Effector CD8-positive, alpha-beta T cell (primary cell): ENCODE measurements at regions not wholly inside any gene's neighbourhood (a gene's known extent, or its start where the extent isn't known, plus 50 kb on each side); places are given as distances from the start of the nearest gene placed in this dataset.

Experiments
- DNase-seq: peaks from one replicate; lab custom pipeline; 2025; lab: John Stamatoyannopoulos, UW

- DNase-seq: no peak
These were observed 102.7 kb upstream of the MAP1LC3B2 start for GRCh38 chr12:116456330-116457082.

DNA sequence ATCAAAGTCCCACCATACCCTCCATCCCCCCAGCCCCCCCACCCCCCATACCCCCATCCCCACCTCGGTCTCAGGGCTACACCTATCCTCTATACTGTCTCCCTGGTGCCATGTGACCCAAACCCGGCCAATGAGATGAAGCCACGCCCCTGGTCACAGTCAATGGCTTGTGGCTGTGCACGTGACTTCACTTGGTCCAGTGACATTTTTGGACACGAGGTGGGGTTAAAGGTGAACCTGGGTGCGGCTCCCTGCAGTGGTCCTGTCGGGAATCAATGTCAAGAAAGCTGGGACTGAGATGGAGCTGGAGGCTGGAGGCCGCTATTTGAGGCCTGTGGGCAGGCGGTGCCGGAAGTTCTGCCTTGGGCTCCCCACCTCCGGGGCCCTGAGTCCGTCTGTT, 100.7 kb upstream of the MAP1LC3B2 start:
- DNase-seq: no peak

- DNase-seq: no peak
These were observed 99.9 kb upstream of the MAP1LC3B2 start for GRCh38 chr12:116459011-116459875.

- no peak for DNase-seq
These were observed 99.1 kb upstream of the MAP1LC3B2 start for GRCh38 chr12:116459916-116460663.

- no peak for DNase-seq
These were observed 98.1 kb upstream of the MAP1LC3B2 start for GRCh38 chr12:116461060-116461459.

DNA sequence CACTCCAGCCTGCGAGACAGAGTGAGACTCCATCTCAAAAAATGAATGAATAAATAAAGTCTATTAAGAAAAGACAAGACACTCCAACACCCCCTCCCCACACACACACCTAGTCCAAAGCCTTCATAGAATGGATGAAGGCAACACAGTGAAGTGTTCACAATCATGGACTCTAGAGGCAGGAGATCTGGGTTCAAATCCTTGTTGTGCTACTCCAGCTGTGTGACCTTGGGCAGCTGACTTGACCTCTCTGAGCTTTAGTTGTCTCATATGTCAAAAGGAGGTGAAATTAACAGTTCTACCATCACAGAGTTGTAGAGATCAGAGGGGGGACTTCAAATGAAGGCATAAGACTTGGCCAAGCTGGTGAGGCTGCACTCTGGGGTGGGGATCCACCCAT, 95.8 kb upstream of the MAP1LC3B2 start:
- no peak for DNase-seq

GRCh38 chr12:116465407-116465806, 93.8 kb upstream of the MAP1LC3B2 start:
- no peak for DNase-seq

- no peak for DNase-seq
These were observed 93.3 kb upstream of the MAP1LC3B2 start for GRCh38 chr12:116465856-116466255.

GRCh38 chr12:116466536-116466935, 92.6 kb upstream of the MAP1LC3B2 start:
- DNase-seq: no peak

DNA sequence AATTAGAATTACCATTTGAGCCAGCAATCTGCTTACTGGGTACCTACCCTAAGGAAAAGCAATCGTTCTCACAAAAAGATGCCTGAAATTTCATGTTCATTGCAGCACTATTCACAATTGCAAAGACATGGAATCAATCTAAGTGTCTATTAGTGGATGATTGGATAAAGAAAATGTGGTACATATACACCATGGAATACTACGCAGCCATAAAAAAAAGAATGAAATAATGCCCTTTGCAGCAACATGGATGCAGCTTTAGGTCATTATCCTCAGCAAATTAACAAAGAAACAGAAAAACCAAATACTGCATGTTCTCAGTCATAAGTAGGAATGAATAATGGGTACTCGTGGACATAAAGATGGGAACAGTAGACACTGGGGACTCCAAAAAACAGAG, 89.8 kb upstream of the MAP1LC3B2 start:
- DNase-seq: no peak

DNA sequence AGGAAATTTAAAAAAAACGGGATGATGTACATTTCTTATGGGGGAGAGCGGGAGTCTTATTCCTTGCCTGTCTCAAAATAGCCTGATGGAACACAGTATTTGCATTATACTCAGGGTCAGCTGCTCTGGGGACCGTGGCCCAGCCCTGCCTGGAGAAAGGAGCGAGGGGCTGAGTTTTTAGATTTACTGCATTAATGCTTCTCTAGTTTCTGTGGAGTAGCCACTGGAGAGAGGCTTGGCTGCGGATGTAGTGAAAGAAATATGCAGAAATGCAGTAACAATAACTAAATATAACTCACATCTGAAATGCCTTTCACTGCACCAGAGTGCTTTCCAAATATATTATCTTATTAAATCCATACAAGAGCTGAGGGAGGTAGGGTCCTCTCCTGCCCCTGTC, 87.6 kb upstream of the MAP1LC3B2 start:
- DNase-seq: no peak

DNA sequence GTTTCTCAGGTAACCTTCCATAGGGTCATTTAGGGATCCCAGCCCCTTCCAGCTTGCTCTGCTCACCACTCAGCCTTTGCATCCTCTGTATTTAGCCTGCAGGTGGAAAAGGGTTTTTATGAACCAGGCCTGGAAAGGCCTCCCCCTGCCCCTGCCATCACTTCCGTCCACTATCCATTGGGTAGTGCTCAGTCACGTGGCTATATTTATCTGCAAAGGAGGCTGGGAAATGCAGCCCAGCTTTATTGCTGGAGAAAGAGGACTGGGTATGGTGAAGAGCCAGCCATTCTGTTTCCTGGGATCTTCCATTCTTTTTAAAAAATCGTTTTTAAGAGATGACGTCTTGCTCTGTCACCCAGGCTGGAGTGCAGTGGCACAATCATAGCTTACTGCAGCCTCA, 87.0 kb upstream of the MAP1LC3B2 start:
- no peak for DNase-seq

- no peak for DNase-seq
These were observed 85.8 kb upstream of the MAP1LC3B2 start for GRCh38 chr12:116473416-116473815.

- no peak for DNase-seq
These were observed 84.8 kb upstream of the MAP1LC3B2 start for GRCh38 chr12:116474331-116474730.

GRCh38 chr12:116474899-116475298, 84.3 kb upstream of the MAP1LC3B2 start:
- no peak for DNase-seq

GRCh38 chr12:116476227-116476822, 82.9 kb upstream of the MAP1LC3B2 start:
- no peak for DNase-seq

- no peak for DNase-seq
These were observed 80.9 kb upstream of the MAP1LC3B2 start for GRCh38 chr12:116478243-116478773.

GRCh38 chr12:116480210-116480810, 78.9 kb upstream of the MAP1LC3B2 start:
- no peak for DNase-seq

DNA sequence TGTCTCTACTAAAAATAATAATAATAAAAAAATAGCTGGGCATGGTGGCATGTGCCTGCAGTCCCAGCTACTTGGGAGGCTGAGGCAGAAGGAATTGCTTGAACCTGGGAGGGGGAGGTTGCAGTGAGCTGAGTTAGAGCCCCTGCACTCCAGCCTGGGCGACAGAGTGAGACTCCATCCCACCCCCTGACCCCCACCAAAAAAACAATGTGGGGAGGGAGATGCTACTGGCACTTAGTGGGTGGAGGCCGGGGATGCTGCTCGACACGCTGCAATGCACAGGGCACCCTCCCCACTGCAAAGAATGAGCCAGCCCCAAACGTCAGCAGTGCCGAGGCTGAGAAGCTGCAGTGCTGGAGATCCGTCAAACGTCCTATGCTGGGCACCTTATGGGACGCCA, 77.5 kb upstream of the MAP1LC3B2 start:
- no peak for DNase-seq

- DNase-seq: no peak
These were observed 77.0 kb upstream of the MAP1LC3B2 start for GRCh38 chr12:116482179-116482578.

- no peak for DNase-seq
These were observed 76.3 kb upstream of the MAP1LC3B2 start for GRCh38 chr12:116482859-116483258.
